HEK293T (cell line): ENCODE measurements at regions not wholly inside any gene's neighbourhood (a gene's known extent, or its start where the extent isn't known, plus 50 kb on each side); places are given as distances from the start of the nearest gene placed in this dataset.

Experiments
- CTBP1 ChIP-seq: fragments of 450-650 bp; IDR thresholded peaks from 2 replicates; pipeline ENCODE4 v1.6.1; 2016; ENCODE audit warnings: borderline replicate concordance
- FOXK2 ChIP-seq: fragments of 450-650 bp; IDR thresholded peaks from 2 replicates; pipeline ENCODE4 v1.6.1; 2016; ENCODE audit warnings: mild to moderate bottlenecking
- FOXM1 ChIP-seq: fragments of 450-650 bp; IDR thresholded peaks from 2 replicates; pipeline ENCODE4 v1.6.1; 2017; ENCODE audit warnings: mild to moderate bottlenecking, borderline replicate concordance
- LEF1 ChIP-seq: fragments of 450-650 bp; IDR thresholded peaks from 2 replicates; pipeline ENCODE4 v1.6.1; 2017; ENCODE audit warnings: mild to moderate bottlenecking, borderline replicate concordance
- NFRKB ChIP-seq: fragments of 450-650 bp; IDR thresholded peaks from 2 replicates; pipeline ENCODE4 v1.6.1; 2016; ENCODE audit warnings: mild to moderate bottlenecking, moderate library complexity
- SP1 ChIP-seq: fragments of 450-650 bp; IDR thresholded peaks from 2 replicates; pipeline ENCODE4 v1.6.1; 2017
- SUZ12 ChIP-seq: fragments of 450-650 bp; IDR thresholded peaks from 2 replicates; pipeline ENCODE4 v1.6.1; 2016; ENCODE audit warnings: mild to moderate bottlenecking
- ZNF384 ChIP-seq: fragments of 450-650 bp; IDR thresholded peaks from 2 replicates; pipeline ENCODE4 v1.6.1; 2016

DNA sequence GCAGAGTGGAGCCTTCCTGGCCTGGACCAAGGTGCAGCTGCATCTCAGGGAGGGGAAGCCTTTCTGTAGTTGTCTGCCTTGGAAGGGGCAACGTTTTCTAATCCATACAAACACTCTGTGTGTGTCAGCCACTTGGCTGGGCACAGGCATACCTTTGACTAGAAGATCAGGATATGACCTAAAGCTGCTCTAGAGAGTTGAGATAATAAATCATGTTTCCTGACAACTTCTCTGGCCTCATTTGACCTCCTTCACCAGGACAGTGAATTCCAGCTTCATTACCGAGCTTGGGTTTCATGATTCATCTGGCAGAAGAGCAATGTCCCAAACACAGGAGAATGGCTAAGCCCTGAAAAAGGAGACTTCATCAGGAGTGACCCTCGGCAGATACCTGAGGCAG is 89.6 kb upstream of the KIT start:
- TF ChIP-seq FOXM1 (no peak), ZNF384 (no peak), CTBP1 (no peak), SP1 (no peak), FOXK2 (no peak), NFRKB (no peak), LEF1 (no peak), SUZ12 (no peak)
